ENCODE measurements at regions not wholly inside any gene's neighbourhood (a gene's known extent, or its start where the extent isn't known, plus 50 kb on each side); places are given as distances from the start of the nearest gene placed in this dataset.
A peak's percentile ranks its signal among the peaks of the same experiment; 100 is the strongest.
"Not testable (repeated sequence)": the region's sequence is repeated elsewhere in the genome, so short reads cannot be mapped to it uniquely, and the experiment has no call there.

DNA sequence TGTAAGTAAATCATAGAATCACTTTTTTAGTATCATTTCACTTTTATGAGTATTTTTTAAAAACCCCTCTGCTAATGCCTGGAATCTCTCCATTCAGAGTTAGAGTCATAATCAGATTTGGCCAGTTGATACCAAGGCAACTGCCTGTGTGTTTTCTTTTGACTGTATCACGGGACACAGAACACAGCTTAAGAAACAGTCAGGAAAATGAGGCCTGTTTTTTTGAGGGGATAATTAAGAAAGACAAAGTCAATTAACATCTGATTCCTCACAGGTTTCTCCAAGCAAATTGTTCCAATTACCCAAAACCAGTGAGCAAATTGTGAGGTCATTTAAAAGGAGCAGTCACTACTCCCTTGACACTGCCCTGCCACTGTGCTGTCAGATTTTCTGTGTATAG, 944.5 kb upstream of the SOX9 start:
- peak; percentile 22 for DNase-seq

DNA sequence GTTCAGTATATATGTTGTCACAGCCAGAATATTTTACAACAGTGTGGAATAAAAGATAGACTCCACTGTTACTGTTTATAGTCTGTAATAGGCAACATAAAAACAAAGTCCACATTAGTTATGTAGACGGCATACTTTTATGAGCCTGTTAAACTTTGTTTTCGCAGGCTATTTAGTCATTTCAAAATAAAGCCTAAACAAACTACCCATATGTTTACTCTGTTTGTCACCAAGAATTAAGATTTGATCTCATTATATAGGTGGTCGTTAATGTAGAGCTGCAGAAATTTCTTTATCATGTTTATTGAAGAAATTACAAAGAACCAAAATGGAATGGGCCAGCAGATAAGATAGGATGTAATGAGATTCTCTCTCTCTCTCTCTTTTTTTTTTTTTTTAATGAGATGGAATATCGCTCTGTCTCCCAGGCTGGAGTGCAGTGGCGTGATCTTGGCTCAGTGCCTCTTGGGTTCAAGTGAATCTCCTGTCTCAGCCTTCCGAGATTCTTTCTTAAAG, 943.8 kb upstream of the SOX9 start:
- no peak for DNase-seq

DNA sequence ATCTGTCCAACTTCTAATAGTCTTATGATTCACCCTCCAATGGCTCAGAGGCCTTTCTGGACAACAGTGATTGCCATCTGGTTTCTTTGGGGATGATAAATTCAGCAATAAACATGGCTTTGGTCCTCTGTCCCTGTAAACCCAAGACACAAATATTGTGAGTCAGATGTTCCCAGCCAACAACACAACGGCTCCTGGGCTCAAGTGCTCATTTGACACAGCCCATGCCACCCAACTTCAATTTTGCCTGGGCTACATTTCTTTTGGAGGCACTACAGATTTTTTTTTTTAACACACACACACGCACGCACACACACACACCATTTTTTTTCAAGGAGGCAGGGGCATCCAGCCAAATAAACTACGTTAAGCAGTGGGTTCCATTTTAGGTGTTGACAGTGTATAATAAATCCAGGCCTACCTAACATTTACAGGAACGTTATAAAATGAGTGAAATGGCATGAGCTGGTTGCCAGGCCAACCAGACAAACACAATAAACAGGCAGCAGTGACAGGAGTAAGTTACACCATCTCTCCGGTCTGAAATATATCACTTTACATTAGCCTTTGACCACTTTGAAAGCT, 939.9 kb upstream of the SOX9 start:
- DNase-seq, result no peak

DNA sequence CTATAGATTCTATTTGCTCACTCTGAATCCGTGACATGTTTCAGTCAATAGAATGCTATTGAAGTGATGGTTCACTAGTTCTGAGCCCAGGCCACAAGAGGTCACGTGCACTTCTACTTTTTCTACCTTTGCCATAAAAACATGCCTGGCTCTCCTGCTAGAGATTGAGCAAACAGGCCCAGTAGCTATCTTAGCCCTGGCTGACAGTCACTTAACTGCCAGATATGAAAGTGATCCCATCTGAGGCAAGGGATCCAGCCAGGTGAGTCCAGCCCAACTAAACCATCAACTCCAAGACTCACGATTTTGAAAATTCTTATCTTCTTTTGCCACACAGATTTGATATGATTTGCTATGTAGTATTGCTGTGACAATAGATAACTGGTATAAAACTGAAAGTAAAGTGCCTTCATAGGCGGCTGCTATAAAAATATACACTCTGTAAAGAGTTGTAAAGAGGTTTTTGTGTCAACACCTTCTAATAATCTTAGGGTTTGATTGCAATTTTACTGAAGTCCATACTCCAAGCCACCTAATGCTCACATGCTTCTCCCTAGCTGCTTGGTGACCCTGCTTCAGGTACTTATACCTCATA, 937.7 kb upstream of the SOX9 start:
- DNase-seq, result no peak

DNA sequence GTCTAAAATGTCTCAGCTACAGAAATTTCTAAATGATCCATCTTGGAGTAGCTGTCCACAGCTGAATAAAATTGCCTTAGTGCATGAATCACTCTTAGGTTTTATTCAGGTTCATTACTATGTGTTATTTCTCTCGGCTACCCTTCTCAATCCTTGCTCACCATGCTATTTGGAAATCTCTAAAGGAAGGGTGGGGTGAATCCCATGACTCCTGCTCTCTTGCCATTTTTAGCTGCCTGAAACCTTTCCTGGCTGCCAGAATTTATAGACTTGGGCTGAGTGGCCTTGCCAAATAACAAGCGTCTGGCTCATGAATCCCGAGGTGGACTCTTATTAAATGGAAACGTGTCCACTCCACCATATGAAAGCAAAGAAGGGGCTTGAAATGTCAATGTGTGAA, 936.1 kb upstream of the SOX9 start:
- no peak for DNase-seq

DNA sequence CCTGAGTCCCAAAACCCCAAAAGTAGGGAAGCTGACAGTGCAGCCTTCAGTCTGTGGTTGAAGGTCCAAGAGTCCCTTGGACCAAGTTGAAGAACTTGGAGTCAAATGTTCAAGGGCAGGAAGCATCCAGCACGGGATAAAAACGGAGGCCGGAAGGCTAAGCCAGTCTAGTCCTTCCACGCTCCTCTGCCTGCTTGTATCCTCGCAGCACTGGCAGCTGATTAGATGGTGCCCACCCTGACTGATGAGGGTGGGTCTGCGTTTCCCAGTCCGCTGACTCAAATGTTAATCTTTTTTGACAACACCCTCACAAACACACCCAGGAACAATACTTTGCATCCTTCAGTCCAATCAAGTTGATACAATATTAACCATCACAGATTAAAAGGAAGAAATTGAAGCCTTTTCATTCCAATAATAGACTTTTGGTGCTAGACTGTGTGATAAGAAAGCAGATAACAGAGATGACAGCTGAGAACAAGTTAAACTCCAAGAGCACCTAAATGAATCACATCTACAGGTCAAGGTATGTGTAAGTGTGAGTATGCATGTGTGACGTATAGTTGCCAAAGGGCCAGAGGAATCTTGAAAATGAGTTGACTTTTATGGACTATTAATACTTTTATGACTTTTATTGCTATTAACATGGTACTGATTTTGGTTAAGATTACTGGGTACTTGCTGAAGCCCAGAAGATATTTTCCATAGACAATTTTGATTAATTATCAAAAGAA, 933.5 kb upstream of the SOX9 start:
- DNase-seq, result no peak

DNA sequence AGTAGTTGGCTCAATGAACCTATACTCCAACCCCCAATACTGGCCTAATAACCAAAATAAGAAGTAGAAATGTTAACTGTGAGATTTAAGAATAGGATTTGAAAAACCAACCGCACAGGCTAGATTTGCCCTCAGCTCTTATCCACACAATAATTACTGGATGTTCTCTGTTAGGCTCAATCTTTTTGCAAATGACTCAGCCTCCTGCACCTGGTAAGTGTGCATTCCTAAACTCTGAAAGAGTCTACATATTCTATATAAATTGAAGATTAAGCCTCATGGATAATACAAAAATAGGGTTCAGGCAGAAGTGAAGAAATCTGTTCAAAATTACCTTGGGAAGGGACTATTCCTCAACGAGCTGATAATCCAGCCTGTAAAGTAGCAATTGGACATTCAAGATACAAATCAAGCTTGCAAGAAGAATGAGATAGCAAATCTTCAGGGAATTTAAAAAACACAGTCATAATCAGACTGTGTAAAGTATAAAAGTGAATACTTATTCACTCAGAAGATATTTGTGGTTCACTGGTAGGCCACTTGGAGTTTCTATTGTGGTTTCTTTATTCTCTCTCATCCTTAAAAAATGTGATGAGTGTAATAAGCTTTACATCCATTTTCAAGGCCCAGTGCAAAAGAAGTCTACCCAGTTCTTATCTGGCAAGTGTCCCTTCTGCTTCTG, 931.9 kb upstream of the SOX9 start:
- DNase-seq, result no peak

DNA sequence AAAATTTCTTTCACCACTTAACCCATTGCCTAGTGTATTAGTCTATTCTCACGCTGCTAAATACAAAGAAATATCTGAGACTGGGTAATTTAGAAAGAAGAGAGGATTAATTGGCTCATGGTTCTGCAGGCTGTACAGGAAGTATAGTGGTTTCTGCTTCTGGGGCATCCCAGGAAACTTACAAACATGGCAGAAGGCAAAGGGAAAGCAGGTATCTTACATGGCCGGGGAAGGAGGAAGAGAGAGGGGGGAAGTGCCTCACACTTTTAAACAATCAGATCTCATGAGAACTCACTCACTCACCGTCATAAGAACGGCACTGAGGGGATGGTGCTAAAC, 931.4 kb upstream of the SOX9 start:
- no peak for DNase-seq

DNA sequence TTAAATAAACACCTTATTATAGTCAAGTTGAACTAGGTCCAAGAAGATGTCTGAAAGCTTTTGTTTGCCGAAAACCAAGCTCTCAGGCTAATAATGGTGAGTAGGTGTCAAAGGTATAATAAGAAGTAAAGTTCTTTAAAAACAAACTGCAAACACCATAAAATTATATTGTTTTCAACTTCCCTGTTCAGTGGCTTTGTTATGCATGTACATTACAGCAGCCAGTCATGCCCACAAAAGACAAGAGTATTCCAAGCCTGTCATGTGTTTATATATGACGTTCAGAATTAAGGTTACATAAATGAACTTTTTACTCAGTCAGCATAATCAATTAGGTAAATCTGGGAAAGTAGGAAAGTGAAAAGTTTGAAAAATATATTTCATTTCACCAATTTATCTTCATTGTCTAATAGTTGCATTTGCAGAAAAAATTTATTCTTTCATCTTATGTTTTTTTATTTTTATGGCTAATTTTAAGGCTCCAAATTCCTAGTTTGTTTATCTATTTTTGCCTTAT, 928.7 kb upstream of the SOX9 start:
- no peak for DNase-seq

DNA sequence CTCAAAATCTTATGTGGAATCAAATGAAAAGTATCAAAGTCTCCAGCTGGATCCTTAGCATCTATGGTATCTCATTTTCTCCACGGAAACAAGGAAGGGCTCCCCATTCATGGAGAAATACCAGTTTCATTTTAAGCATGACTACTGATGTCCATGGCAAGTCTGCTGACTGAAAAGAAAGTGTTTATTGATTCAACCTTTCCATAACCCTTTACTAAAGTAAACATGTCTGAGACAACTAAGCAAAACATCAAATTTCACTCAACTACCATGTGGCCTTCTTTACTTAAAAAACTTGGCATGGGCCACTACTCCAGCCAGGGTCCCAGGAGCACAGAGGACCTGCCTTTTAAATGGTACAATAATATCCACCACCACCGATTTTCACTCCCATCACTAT, 928.0 kb upstream of the SOX9 start:
- DNase-seq, result no peak

DNA sequence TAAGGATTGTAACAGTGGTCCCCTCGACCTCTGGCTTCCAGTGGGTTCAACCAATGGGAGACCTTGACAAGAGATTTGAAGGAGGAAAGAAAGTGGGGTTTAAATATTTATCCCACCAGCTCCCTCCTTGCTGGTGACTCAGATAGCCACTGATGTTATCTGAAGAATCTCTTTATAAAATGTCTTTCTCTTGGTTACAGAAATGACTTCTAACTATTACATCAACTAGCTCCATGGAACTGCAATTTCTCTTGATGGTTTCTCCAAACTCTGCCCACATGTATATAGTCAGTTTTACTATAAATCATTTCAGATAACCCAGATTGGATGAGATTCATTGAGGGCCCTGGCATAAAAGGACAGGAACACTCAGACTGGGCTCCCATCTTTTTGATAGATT, 920.2 kb upstream of the SOX9 start:
- DNase-seq, result no peak

DNA sequence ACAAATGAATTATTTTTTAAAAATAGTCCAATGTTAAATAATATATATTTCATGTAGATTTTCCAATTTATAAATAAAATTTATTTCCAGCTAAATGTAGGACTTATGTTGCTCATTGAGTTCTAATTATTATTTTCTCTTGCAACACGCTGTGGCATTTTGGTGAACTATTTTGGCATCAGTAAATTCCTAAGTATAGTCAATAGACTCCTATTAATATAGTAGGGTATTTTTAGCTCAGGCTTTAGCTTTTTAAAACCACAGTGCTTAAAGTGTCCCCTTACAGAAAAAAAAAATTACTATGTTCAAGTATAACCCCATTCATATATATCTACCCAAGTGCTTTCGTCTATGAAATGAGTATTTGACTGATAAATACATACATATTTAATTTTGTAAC, 919.2 kb upstream of the SOX9 start:
- no peak for DNase-seq

DNA sequence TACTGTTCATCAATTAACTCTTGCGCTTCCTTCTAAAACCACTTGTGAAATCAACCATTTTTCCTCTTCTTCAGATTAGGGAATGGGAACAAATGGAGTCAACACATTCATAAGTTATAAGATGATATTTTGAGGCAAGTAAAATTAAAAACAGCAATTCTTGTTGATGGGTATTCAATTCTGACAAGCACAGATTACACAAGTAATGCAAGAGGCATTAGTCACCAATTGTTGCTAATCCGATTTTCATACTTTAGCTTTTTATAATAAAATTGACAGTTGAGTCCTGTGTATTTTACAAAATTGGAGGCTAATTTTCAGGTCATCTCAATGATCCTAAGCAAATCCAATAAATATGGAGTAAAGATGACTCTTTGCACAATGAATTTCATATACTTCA, 918.4 kb upstream of the SOX9 start:
- DNase-seq, result no peak

DNA sequence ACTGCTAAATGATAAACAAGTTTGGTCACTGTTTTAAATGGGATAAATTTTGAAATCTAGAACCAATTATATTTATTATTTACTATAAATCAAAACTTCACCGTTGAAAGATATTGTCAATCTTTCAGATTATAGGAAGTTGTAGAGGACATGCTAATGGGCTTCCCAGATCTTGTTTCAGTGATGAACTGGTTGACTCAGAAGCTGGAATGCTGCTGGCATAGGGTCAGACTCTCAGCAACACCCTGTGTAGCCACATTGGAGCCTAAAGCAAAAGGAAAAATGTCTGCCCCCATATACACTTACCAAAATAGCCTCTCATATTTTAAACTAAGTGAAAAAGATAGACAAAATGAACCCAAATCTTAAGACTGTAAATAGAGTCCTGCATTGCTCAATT, 916.9 kb upstream of the SOX9 start:
- no peak for DNase-seq

DNA sequence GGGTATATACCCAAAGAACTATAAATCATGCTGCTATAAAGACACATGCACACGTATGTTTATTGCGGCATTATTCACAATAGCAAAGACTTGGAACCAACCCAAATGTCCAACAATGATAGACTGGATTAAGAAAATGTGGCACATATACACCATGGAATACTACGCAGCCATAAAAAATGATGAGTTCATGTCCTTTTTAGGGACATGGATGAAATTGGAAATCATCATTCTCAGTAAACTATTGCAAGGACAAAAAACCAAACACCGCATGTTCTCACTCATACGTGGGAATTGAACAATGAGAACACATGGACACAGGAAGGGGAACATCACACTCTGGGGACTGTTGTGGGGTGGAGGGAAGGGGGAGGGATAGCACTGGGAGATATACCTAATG, 914.9 kb upstream of the SOX9 start:
- DNase-seq, result not testable (repeated sequence)

DNA sequence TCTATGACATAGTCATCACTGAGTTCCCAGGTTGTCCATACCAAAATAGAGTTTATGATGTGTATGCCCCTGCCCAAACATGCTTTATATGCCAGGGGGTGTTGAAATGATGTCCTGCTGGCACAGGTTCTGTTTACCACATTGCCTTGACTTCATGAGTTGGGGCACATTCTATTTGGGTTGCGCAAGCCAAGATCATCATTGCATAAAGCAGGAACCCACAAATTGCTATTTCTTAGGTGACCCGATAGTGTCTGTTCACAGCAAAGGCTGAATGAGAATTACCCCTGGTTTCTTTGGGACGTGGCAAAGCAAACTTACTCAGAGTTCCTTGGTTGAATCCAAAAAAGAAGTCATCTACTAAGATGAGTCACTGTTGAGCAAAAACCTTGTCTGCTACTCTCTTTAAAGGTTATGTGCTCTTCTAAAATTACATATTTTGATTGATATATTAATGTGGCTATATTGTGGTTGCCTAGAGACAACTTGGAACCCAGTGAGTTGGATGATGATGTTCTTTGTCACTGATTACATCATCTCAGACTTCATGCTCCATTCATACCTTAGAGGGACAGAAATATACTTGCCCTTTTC, 912.6 kb upstream of the SOX9 start:
- DNase-seq, result no peak

DNA sequence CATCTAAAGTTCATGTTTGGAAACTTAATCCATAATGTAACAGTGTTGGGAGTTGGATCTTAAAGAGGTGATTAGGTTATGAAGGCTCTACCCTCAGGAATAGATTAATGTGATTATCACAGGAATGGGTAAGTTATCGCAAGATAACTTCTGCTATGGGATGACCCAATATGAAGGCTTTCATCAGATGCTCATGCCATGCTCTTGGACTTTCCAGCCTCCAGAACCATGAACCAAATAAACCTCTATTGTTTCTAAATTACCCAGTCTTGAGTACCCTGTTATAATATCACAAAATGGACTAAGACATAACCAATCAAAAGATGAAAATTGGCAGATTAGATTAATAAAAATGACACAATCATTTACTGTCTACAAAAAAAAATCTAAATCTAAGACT, 906.9 kb upstream of the SOX9 start:
- DNase-seq, result no peak

DNA sequence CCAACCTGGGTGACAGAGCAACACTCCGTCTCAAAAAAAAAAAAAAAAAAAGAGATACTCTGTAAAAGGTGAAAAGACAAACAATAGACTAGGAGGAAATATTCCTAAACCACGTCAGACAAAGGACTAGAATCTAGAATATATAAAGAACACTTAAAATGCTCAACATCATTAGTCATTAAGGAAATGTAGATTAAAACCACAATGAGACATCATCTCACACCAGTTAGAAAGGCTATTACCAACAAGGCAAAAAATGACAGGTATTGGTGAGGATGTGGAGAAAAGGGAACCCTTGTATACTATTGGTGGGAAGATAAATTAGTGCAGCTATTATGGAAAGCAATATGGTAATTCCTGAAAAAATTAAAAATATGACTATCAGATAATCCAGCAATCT, 903.1 kb upstream of the SOX9 start:
- DNase-seq, result no peak

DNA sequence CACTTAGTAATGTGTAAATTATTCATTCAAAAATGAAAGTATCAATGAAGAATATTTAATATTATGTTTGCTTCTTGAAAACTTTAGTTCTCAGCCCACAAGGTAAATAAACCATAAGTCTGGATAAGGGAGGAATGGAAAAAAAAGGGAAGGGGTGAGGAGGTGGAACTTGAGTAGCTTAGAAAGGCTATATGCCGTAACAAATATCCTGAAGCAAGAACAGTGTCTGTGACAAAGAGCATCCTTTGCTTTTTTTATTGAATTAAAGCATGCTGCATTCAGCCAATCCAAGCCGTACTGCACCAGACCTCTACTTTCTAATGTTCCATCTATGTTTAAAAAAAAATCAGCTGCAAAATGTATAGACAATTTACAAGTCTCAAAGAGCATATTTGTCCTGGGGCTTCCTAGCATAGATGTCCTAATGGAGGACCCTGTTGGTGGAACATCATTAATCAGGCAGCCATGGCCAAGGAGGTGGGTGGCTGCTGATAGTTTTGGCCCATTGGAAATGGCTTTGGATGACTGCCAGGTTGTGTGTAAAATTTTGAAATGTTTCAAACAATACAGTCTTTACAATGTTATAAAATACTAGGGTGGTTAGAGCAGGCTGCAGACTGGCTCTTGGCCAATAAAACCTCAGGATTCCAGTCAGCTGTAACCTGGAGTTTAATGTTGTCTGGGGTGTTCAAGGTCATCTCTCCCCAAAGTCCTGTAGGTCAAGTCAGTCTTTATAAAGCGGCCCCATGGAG, 895.8 kb upstream of the SOX9 start:
- DNase-seq, result no peak

DNA sequence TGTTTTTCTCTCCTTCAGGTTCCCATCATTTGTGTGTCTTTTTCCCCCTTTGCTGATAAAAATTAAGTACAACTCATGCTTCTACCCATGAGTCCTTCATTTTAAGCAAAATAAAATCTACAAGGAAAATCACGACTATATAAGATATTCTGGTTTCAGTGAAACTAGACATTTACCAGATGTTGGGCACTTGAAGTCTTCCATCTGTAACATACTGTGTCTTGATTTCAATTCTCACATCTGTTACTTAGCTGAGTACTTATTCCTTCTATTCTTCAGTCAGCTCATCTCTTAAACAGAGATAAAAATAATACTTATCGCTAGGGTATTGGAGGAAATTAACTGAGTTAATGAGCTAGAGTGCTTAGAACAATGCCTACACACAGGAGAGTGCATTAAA, 893.0 kb upstream of the SOX9 start:
- no peak for DNase-seq

DNA sequence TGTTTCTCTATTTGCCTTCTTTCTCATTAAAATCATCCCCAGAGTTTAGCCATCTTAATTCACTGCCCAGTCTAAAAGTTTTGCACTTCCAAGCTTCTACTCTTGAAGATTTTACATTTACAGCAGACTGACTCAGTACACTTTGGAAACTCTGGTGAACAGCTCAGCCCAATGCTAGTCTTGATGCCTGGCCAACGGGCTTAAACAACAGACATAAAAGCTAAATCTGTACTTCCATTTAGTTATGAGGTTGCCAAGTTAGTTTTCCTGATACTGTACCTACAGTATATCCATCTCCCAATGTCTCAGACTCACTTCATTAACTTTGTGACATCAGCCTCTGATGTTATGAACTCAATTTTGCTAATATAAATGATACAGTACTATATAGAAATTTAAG, 891.8 kb upstream of the SOX9 start:
- DNase-seq, result no peak

DNA sequence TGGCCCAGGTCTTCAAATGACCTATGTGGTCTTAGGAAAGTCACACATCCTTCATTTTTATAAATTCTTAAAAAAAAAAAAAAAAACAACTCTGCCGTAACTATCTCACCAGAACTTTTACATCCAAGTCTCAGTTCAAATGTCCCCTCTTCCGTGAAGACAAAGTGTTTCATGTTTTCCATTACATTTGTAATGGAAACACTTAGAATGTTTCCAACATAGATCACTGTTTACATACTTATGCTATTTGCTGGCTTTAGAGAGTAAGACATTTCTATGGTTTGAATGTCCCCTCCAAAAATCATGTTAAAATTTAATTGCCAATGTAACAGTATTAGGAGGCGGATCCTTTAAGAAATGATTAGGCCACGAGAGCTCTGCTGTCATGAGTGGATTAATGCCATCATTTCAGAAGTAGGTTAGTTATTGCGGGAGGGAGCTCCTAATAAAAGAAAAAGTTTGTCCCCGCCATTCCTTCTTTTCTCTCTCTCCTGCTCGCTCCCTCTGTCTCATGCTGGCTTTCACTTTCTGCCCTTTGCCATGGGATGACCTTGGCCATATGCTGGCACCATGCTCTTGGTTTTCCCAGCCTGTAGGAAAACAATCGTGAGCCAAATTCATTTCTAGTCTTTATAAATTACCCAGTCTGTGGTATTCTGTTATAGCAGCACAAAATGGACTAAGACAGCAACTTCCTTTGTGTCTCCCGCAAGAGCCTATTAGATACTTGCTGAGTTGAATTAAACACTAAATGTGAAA, 887.8 kb upstream of the SOX9 start:
- no peak for DNase-seq
